ENCODE measurements at regions not wholly inside any gene's neighbourhood (a gene's known extent, or its start where the extent isn't known, plus 50 kb on each side); places are given as distances from the start of the nearest gene placed in this dataset.

GRCh38 chr20:40438161-40438830 is 250.7 kb downstream of the MAFB start:
- no peaks in the 10 kb centered on the region for H3K36me3 ChIP-seq
- ATAC-seq (no peak), DNase-seq (no peak)
- 74 to 76% (median 75%) methylated on average over 8 of the region's 8 CpGs for WGBS, 4 donors
- no peak for TF ChIP-seq POLR2A (IDR thresholded peaks at IDR 0.05)
- no peak for TF ChIP-seq CTCF (IDR thresholded peaks at IDR 0.05)
- intact Hi-C loops (cut with DNase I): no loop called here
- peaks cover 0 to 35% (median 0%) of the 10 kb centered on the region in 12 donors for H3K4me1 ChIP-seq
- H3K27ac ChIP-seq: peak overlapping the region in 1 of 12 donors; percentile 88
- H3K27me3 ChIP-seq: peaks cover 0 to 3% (median 0%) of the 10 kb centered on the region in 9 donors
- no peaks in the 10 kb centered on the region for H3K9me3 ChIP-seq
- no peak overlapping the region for H3K4me3 ChIP-seq

DNA sequence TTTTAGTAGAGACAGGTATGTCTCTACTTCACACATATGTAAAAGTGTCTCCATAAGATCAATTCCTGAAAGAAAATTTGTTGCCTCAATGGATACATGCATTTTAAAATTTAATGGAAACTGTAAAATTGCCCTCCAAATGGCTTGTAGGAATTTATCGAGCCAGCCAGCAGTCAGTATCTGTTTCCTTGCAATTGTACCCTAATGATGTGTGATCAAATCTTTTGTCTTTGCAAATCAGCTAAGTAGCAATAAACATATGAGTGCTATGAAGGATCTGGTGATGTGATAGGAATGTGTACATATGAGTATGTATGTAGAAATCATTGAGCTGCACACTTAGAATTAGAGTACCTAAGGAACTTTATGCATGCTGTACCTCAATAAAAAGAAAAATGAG is 253.0 kb downstream of the MAFB start:
- H3K4me1 ChIP-seq: peaks cover 0 to 24% (median 0%) of the 10 kb centered on the region in 12 donors
- peak overlapping the region in 1 of 12 donors; percentile 88 for H3K27ac ChIP-seq
- WGBS, 4 donors: 93 to 100% (median 95%) methylated on average over 1 of the region's 1 CpG
- ATAC-seq: no peak
- no peaks in the 10 kb centered on the region for H3K27me3 ChIP-seq
- no peaks in the 10 kb centered on the region for H3K9me3 ChIP-seq
- no peaks in the 10 kb centered on the region for H3K36me3 ChIP-seq
- intact Hi-C loops (cut with DNase I): no loop called here
- TF ChIP-seq CTCF (IDR thresholded peaks at IDR 0.05) (no peak), POLR2A (IDR thresholded peaks at IDR 0.05) (no peak)
- no peak for DNase-seq
- H3K4me3 ChIP-seq: no peak overlapping the region

GRCh38 chr20:40435146-40435895 is 253.7 kb downstream of the MAFB start:
- Histone ChIP-seq H3K4me1 (peaks cover 0 to 24% (median 0%) of the 10 kb centered on the region in 12 donors), H3K27ac (peak overlapping the region in 1 of 12 donors; percentile 88), H3K36me3 (no peaks in the 10 kb centered on the region), H3K4me3 (no peak overlapping the region), H3K9me3 (no peaks in the 10 kb centered on the region), H3K27me3 (peaks cover 0 to 3% (median 0%) of the 10 kb centered on the region in 9 donors)
- peak in 1 of 4 donors; percentile 26 for ATAC-seq
- WGBS, 4 donors: 75 to 88% (median 77%) methylated on average over 4 of the region's 4 CpGs
- no peak for DNase-seq
- intact Hi-C loops (cut with DNase I): no loop called here
- no peak for TF ChIP-seq POLR2A (IDR thresholded peaks at IDR 0.05)
- no peak for TF ChIP-seq CTCF (IDR thresholded peaks at IDR 0.05)

- 84 to 88% (median 86%) methylated on average over 4 of the region's 4 CpGs for WGBS, 4 donors
- Histone ChIP-seq H3K27ac (no peak overlapping the region), H3K4me1 (peaks cover 0 to 24% (median 0%) of the 10 kb centered on the region in 12 donors), H3K27me3 (peaks cover 0 to 15% (median 0%) of the 10 kb centered on the region in 9 donors), H3K4me3 (no peak overlapping the region), H3K9me3 (no peaks in the 10 kb centered on the region), H3K36me3 (no peaks in the 10 kb centered on the region)
- ATAC-seq: no peak
- DNase-seq: no peak
- TF ChIP-seq CTCF (IDR thresholded peaks at IDR 0.05) (no peak), POLR2A (IDR thresholded peaks at IDR 0.05) (no peak)
- intact Hi-C loops (cut with DNase I): no loop called here
Observed at GRCh38 chr20:40434122-40434521, 254.9 kb downstream of the MAFB start.
